ENCODE measurements at regions not wholly inside any gene's neighbourhood (a gene's known extent, or its start where the extent isn't known, plus 50 kb on each side); places are given as distances from the start of the nearest gene placed in this dataset.
A peak's percentile ranks its signal among the peaks of the same experiment; 100 is the strongest.

DNA sequence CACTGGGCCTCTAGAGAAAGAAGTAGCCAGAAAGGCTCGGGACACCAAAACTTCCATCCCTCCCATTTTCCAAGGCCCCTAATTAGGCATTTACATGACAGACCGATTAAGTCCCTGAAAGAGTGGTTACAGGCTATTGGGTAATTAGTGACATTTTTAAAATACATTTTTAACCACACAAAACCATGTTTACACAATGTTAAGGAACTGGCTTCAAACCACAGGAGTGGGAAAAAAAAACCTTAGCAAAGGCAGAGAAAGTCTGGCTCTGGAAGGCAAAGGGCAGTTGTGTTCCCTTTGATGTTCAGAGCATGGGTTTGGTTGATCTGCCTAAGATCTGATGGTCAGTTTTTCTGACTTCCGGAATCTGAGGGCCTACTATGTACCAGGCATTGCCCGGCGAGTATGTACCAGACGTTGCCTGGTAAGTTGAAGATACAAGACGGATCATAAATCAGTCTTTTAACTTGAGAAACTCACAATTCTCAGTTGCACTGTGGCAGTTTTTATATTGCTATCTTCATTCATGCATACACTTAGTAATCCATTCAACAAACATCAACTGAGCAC lies 576.5 kb downstream of the MED13L start:
- DNase-seq (ENCODE audit: low read depth) = no peak

DNA sequence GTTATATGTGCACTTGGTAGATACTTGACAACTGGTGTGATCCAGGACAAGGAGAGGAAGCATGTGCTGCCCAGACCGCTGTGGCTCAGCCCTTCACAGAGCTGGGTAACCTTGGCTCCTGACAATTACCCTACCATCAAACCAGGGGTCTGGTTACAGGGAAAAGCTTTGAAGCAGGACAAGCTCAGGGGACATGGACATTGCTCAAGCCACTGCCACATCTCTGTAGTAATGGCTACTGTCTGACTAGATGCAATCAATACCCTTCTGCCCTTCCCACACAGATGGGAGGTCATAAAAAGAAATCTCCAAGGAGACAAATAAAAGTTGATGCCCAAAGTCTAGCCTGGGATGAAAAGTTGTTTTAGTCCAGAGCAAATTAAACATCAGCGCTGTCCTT lies 577.4 kb downstream of the MED13L start:
- DNase-seq (ENCODE audit: low read depth) = no peak

DNA sequence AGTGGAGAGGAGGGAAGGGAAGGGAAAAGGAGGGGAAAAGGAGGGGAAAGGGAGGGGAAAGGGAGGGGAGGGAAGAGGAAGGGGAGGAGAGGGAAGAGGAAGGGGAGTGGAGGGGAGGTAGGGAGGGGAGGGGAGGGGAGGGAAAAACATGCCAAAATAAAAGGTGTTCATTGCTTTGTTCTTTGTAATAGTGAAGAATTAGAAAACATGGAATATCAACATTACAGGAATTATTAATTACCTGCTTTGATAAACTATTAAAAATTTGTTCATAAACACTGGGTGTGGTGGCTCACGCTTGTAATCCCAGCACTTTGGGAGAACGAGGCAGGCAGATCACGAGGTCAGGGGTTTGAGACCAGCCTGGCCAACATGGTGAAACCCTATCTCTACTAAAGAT lies 579.2 kb downstream of the MED13L start:
- no peak for DNase-seq (ENCODE audit: low read depth)

DNA sequence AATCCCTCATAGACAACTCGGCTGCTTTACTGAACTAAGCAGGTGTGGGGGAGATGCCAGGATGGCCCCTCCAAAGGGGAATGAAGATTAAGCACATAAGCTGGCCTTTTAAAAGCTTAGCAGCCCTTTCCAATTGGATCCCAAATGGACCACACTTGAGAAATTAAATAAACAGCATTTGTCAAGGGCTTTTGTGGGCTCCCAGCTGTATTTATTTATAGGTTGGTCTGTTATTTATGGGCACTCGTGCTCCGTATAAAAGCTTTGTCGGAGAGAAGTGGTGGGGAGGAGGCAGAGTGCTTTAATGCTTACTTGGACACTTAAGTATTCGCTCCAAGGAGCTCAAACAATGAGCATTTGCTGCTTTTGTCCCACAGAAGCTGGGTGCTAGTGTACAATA lies 580.2 kb downstream of the MED13L start:
- DNase-seq (ENCODE audit: low read depth) = no peak

DNA sequence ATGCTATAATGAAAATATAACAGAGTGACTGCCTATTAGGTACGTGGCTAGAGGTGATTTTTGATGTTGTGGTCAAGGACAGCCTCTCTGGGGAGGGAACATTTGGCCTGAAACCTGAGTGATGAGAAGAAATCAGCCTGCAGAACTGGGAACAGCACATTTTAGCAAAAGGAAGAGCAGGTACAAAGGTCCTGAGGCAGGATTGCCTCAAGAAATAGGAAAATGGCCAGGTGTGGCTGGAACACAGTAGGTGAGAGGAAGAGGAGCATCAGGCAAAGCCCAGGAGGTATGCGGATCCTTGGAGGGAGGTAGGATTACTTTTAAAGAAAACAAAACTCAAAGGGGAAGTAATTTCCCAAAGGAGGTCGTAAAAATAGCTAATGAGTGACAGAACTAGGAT lies 582.9 kb downstream of the MED13L start:
- no peak for DNase-seq (ENCODE audit: low read depth)

DNA sequence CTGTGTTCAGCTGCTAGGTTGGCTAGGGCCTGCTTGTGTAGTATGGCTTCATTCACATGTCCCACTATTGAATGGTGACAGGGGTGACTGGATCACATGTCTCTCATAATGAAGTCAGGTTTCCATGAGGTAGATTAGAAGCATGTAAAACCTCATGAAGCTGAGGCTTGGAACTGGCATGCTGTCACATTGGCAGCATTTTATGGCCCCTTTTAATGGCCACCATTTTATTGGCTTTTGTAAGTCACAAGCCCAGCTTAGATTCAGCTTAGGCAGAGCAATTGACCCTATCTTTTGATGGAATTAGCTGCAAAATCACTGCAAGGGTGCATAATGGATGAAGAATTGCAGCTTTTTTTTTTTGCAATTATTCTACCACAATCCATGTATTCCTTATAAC lies 583.5 kb downstream of the MED13L start:
- no peak for DNase-seq (ENCODE audit: low read depth)

DNA sequence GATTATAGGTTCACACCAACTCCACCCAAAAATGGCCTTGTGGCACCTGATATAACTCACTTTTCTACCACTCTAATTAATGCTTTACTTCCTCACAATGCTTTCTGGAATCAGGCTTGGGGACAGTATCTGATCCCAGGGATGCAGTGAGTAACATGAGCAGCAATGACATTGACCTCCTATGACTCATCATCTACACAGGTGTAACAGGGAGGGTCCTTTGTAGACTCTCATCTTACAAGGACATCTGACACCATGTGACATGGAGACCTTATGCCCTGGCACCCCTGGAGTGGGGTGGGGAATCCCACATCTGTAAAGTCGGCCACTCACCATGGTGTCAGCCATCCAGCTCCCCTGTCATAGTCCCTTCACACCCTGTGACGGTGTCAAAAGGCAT lies 586.4 kb downstream of the MED13L start:
- DNase-seq (ENCODE audit: low read depth) = no peak

DNA sequence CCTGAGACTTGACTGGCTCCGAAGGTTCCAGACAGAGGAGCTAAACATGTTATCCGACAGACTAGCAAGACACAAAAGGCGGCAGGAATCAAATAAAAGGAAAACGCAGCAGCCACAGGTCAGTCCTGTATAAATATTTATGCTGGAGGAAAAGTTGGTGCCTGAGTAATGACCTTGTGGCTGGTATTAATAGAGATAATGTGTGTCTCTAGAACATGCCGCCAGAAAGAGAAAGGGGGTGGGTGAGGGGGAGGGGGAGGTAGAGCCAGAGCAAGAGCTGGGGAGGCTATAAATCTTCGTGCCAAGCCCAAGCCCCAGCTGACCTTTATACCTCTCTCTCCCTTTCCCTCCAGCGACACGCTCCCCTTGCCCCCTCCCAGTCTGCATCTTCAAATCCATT lies 590.4 kb downstream of the MED13L start:
- DNase-seq (ENCODE audit: low read depth) = no peak

DNA sequence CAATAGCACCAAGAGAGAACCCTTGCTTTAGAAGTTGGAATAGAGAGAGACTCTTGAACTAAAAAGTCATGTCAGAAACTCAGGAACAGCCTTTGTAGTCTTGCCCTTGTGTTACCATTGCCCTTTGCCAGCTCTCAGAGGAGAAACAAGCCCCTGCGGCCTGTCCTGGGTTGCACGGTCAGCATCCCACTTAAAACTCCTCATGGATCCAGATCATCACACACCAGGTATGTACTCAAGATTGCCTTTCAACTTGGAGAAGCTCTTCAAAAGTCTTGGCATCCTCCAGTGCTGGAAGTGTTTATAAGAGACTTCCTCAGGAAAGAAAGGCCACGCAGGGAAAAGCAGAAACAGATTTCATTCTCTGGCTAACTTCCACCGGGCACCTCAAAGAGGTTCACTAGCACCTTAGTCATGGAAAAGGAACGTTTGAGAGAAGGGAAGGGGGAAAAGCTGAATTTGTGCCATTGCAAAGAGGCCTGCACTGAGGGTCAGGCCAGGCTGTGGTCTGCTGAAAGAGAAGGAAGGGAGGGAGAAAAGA lies 594.2 kb downstream of the MED13L start:
- DNase-seq (ENCODE audit: low read depth) = no peak

DNA sequence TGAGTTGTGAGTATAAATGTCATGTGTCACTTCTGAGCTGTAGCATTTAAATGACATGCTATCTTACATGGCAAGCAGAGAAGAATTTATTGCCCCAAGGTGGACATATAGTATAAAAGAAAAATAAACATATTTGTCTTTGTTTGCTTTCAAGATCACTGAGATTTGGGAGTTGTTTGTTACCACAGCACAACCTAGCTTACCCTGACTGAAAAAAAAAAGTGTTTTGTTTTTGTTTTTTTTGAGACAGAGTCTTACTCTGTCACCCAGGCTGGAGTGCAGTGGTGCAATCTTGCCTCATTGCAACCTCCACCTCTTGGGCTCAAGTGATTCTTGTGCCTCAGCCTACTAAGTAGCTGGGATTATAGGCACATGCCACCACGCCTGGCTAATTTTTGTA lies 596.5 kb downstream of the MED13L start:
- no peak for DNase-seq (ENCODE audit: low read depth)

DNA sequence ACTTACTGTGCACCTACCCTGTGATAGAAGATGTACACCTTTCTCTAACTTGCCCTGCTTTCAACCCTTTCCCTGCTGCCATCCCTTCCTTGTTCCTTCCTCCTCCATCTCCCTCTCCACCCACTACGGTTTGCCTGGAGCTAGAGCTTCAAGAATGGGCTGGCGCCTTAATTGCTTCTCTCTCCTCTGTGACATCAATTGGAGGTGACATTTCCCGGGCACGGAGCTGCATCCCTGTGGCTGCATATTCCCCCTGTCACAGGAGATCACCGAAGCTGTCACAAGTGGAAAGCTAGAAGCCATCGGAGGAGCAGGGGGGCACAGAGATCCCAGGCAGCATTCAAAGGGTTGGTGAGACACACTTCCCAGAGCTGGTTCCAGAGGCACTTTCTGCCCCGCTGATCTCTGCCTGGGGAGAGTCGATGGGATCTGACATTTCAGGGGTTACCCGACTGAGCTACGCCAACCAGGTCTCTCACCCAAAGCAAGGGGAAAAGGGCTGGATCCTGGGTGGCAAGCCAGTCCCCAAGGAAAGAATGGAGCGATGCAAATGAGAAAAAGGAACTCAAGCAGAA lies 604.9 kb downstream of the MED13L start:
- no peak for DNase-seq (ENCODE audit: low read depth)

DNA sequence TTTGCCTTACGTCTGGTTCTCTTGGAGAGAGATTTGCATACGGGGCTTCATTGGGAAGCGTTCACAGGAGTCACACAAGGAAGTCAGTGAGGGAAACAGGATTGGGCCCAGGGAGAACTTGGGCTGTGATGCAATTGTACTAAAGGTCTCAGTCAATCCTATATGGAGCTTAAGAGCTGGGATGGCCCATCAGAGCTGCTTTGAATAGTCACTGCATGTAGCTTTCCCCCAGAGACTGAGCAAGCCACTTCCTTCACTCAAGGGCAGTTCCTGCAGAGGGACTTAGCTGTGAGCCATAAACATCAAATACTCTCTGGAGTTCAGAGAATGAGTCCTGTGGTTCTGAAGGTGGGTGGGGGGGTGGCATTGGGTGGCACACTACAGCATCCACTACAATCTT lies 605.4 kb downstream of the MED13L start:
- DNase-seq (ENCODE audit: low read depth) = no peak

DNA sequence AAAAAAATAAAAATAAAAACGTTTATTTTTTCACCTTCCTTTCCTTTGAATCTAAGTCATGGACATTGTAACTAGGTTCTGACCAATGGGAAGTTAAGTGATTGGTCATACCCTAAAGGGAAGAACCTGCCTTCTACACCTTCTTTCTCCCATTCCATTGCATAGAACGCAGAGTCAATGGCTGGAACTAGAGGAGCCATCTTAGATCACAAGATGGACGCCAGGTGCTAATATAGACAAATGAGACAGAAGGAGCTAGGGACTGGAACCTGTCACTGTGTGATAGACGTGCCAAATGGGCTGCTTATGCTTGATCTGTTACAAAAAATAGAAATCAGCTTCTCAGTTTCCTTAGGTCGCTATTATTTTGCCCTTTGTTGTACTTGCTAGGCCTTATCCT lies 606.6 kb downstream of the MED13L start:
- DNase-seq (ENCODE audit: low read depth) = no peak

DNA sequence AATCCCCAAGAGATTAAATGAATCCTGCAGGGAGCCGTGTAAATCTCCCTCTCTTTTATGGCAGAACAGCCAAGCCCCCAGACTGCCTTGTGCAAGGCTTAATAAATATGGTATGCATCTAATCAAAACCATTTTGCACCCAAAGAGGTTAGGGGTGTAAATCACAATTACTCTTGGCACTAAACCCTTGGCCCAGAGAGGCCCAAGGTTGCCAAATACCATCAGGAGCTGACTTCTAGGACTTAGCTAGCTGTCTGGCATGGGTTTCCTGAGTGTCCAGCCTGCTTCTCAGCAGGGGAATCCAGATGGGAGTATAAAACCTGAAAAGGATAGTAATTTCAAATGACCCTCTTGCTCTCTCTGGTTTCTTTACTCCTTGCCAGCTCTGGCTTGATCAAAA lies 610.4 kb downstream of the MED13L start:
- no peak for DNase-seq (ENCODE audit: low read depth)

DNA sequence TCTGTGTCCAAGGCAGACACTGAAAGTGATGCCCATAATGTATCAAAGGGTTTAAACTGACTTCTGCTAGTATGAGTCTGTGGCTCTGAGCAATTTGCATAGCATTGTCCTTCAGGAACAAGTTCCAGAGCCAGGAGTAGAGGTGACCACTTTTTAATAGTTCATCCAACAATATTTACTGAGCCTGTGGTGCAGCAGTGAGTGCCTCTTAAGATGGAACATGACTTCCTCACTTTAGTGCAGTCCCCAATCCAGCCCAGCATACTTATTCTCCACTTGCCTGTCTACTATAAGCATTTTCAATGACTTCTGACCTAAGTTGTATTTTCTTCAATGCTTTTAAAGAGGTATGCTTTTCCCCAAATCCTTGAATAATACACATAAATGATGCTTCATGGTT lies 611.3 kb downstream of the MED13L start:
- no peak for DNase-seq (ENCODE audit: low read depth)

DNA sequence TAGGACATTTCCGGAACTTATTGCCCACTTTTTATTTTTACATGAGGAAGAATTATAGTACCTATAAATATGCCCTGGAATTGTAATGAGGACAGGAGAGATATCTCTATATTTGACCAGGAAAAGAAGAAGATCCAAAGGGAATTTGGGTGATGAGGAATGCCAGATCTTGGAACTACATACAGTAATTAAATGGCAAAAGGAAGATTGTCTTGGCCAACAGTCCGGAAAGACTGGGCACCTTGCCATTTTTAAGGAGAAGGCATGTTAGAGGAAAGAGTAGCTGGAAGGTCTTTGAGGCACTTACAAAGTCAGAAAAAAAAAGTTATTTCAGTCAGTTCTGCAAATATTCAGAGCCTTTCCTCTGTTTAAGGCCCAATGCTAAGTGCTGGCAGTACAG lies 616.4 kb downstream of the MED13L start:
- DNase-seq (ENCODE audit: low read depth) = no peak

DNA sequence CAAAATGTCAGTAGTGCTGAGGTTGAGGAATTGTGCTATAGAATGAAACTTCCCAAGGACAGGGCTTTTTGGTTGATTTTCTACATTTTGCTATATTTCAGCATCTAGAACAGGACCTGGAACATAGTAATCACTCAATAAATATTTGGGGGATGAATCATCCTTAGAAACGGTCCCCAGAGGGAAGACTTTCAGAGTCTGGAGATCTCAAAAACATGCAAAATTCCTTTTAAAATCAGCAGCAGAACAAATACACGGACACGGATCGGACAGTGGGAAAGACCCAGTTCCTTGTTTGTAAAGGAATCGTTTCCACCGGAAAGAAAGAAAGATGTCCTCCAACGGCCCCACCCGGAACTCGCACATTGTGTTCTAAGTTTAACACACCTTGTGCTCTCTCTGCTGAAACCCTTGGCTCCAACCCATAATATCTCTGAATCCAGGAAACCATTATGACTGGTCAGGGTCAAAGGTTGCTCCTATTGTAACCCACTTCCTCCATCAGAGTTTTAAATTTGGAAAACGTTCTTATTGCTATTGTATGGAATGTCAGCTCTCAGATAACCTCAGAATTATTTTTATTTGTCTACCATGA lies 617.2 kb downstream of the MED13L start:
- DNase-seq (ENCODE audit: low read depth) = peak; percentile 59

DNA sequence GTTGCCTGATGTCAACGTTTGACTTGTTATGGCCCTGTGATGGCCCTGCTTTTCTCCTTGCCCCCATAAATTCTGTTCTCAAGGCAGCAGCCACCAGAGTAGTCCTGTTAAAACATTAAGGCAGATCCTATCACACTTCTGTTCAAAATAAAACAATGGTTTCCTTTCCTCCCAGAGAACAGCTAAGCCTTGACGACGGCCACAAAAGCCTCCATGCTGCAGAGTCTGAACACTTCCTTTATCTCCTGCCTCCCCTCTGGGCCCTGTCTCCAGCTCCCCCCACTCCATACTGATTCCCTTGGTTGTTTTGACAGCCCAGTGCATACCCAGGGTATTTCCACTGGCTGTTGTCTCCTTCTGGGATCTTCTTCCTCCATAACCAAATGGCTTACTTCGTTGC lies 618.1 kb downstream of the MED13L start:
- no peak for DNase-seq (ENCODE audit: low read depth)

DNA sequence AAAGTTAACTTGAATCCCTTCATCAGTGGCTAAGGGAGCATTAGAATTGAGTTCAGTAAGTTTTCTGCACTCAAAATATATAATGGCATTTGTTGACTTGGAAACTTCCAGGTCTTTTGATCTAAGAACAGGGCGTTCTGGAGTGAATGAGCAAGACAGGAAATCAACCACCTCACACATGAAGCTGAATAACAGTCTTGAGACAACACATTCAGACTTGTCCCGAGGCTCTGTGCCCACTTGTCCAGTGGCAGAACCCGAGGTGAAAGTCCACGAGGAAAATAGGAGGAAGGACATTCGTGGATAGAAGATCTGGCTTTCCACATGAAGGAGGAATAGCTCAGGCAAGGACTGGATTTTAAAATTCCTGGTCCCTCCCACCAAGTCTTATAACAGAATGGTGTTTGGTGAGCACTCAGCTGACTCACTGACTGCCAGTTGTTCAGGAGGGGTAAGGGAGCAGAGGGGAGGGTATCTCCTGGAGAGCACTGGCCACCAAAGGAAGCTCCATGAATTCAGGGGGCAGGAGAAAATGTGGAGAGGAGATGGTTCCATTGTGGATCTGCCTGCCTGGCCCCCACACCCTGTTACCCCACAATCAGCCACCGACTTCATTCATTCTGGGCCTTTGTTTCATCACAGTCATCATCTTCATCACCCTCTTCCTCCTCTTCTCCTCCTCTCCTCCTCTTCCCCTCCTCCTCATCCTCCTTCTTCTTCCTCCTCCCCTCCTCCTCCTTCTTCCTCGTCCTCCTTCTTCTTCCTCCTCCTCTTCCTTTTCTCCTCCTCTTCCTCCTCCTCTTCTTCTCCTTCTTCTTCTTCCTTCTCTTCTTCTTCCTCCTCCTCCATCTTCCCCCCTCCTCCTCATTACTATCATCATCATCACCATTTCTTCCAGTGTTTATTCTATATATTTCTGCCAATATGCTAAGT lies 620.1 kb downstream of the MED13L start:
- no peak for DNase-seq (ENCODE audit: low read depth)

DNA sequence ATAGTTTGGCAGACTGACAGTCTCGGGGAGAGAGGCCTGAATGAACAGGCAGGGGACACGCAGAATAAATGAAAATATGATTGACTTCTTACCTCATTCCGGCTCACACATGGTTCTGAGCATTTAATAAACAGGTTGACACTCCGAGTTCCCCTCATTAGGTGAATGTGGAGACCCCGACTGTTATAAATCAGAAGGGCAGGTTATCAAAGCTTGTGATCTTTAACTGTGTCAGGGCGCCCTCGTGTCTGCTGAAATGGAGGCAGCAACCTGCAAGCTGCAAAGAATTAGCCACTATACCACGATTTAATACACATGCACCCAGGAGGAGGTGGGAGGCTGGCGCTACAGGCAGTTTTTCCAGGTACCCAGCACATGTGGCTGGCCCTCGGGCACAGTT lies 627.5 kb downstream of the MED13L start:
- no peak for DNase-seq (ENCODE audit: low read depth)

DNA sequence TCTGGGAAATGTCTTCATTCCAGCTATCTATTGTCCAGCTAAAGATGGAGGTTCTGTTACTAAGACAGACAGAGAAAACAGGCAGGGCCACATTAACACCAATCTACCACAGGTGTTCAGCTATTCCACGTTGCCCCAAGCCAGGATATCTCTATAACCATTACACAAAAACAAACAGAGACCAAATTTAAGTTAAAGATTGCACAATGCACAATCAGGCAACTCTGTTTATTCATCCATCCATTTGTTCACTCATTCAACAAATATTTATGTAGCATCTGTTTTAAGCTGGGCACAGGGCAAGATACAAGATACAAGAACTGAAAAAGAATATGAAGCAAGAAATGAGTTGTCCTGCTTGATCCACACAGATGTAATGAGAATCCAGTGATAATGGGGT lies 629.0 kb downstream of the MED13L start:
- DNase-seq (ENCODE audit: low read depth) = no peak

DNA sequence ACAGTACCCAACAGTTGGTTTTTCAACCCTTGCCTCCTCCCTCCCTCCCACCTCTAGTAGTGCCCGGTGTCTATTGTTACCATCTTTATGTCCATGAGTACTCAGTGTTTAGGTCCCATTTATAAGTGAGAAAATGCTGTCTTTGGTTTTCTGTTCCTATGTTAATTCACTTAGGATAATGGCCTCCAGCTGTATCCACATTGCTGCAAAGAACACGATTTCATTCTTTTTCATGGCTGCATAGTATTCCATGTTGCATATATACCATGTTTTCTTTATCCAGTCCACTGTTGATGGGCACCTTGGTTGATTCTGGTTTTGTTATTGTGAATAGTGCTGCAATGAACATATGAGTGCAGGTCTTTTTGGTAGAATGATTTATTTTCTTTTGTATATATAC lies 631.3 kb downstream of the MED13L start:
- DNase-seq (ENCODE audit: low read depth) = no peak

DNA sequence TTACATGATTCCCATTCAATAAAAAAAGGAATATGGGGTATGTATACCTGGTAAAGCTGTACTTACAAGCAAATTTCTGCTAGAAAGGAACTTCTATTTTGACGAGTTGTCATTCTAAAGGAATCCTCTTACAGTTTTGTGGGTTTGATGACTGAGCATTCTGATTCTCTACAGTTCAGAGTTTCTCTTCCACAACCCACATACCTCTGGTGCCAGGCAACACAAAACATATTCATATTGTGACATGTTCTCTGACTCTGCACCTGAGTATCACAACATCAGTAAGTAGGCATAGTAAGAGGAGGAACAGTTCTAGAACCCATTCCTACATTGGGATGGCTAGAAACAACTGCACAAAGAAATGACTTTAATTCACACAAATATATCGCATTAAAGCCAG lies 636.6 kb downstream of the MED13L start:
- peak; percentile 14 for DNase-seq (ENCODE audit: low read depth)
